GM12878 (cell line): ENCODE measurements at regions not wholly inside any gene's neighbourhood (a gene's known extent, or its start where the extent isn't known, plus 50 kb on each side); places are given as distances from the start of the nearest gene placed in this dataset.

ENCODE experiments used
- ATAC-seq: fragments of 200-7000 bp; cut with Tn5 transposase; 3 replicates; pipeline ENCODE4 v1.9.1; 2020; ENCODE audit warnings: mild to moderate bottlenecking, moderate library complexity
- BruUV-seq: library from RNA; stranded (reverse); fragments of 400-500 nt; replicated peaks from 2 replicates; lab custom pipeline; 2021; lab: Mats Ljungman, UMichigan
- CTCF ChIA-PET: fragments of 300-600 bp; sonication (Branson Sonifier 250); formaldehyde crosslinking; extraction: SDS; loops from one replicate; lab custom pipeline; 2021; ENCODE audit warnings: inconsistent platforms; lab: Yijun Ruan, JAX
- POLR2A ChIA-PET: fragments of 350-600 bp; formaldehyde crosslinking; extraction: SDS; loops from one replicate; lab custom pipeline; 2021; ENCODE audit warnings: inconsistent platforms; lab: Charles Lee
- RAD21 ChIA-PET: fragments of 300-600 bp; sonication (Branson Sonifier 250); formaldehyde crosslinking; loops from one replicate; lab custom pipeline; 2023; ENCODE audit warnings: antibody characterized with exemption; ENCODE audit not compliant: unreplicated experiment; lab: Charles Lee
- SMC1A ChIA-PET: fragments of 300-600 bp; sonication (Branson Sonifier 250); formaldehyde crosslinking; loops from one replicate; lab custom pipeline; 2023; ENCODE audit not compliant: unreplicated experiment, uncharacterized antibody; lab: Charles Lee
- DNase-seq: peaks from one replicate; pipeline ENCODE4 v3.0.0-alpha.2; 2011; ENCODE audit warnings: low read depth, low spot score
- FAIRE-seq: peaks from 3 replicates; lab custom pipeline; 2011; peaks lifted over from hg19 to GRCh38; lab: Jason Lieb, UNC
- H2AFZ ChIP-seq: 2 replicates; pipeline ENCODE4 v1.6.0; 2011; ENCODE audit warnings: low read depth, low read length, control low read depth; ENCODE audit not compliant: control insufficient read depth
- H3K27ac ChIP-seq: 2 replicates; pipeline ENCODE4 v1.5.1; 2011; ENCODE audit warnings: control low read depth; ENCODE audit not compliant: control insufficient read depth, insufficient read depth
- H3K27me3 ChIP-seq, 2 experiments: replicated peaks in 1 of 2; 2 replicates each; pipeline versions ENCODE4 v1.6.0 to v1.6.1; 2011; ENCODE audit warnings: low read length in 1 of 2; ENCODE audit not compliant: control insufficient read depth in 2 of 2, insufficient read depth in 2 of 2
- H3K36me3 ChIP-seq, 2 experiments: 2 replicates each; pipeline ENCODE4 v1.5.1; 2011; ENCODE audit warnings: low read length in 1 of 2; ENCODE audit not compliant: control insufficient read depth in 2 of 2, insufficient read depth in 2 of 2
- H3K4me1 ChIP-seq: 2 replicates; pipeline ENCODE4 v1.6.1; 2011; ENCODE audit warnings: mild to moderate bottlenecking, low read length, moderate library complexity, mixed read lengths; ENCODE audit not compliant: control insufficient read depth, insufficient read depth
- H3K4me2 ChIP-seq: 2 replicates; pipeline ENCODE4 v1.6.0; 2011; ENCODE audit warnings: control low read depth; ENCODE audit not compliant: control insufficient read depth, insufficient read depth
- H3K4me3 ChIP-seq: fragments of 200-600 bp; sonication (generic); 2 replicates; pipeline ENCODE4 v1.5.1; 2016
- H3K79me2 ChIP-seq: 2 replicates; pipeline ENCODE4 v1.6.0; 2011; ENCODE audit warnings: low read length; ENCODE audit not compliant: control insufficient read depth, insufficient read depth
- H3K9ac ChIP-seq: 2 replicates; pipeline ENCODE4 v1.8.0; 2011; ENCODE audit warnings: low read length, control low read depth, mixed read lengths; ENCODE audit not compliant: control insufficient read depth, insufficient read depth
- H3K9me3 ChIP-seq: replicated peaks from 3 replicates; pipeline ENCODE4 v1.5.1; 2011; ENCODE audit warnings: mild to moderate bottlenecking, low read length; ENCODE audit not compliant: control insufficient read depth, insufficient read depth
- H4K20me1 ChIP-seq: 2 replicates; pipeline ENCODE4 v1.6.0; 2011; ENCODE audit not compliant: control insufficient read depth, insufficient read depth
- MYC ChIP-seq: IDR thresholded peaks from 2 replicates; pipeline ENCODE4 v1.6.1; 2011; ENCODE audit warnings: mild to moderate bottlenecking, low read length, moderate library complexity, inconsistent platforms; ENCODE audit not compliant: insufficient read depth, insufficient replicate concordance, insufficient read length, severe bottlenecking
- POLR2AphosphoS5 ChIP-seq: IDR thresholded peaks from 2 replicates; pipeline ENCODE4 v1.6.1; 2011; ENCODE audit warnings: mild to moderate bottlenecking, low read length, inconsistent platforms
- REST ChIP-seq: IDR thresholded peaks from 2 replicates; pipeline ENCODE4 v1.6.1; 2012; ENCODE audit warnings: mild to moderate bottlenecking, low read depth, low read length
- RFX5 ChIP-seq: IDR thresholded peaks from 2 replicates; pipeline ENCODE4 v1.6.1; 2011; ENCODE audit warnings: low read depth, low read length, improper control_type of control experiment
- SPI1 ChIP-seq: IDR thresholded peaks from 2 replicates; pipeline ENCODE4 v1.6.1; 2011; ENCODE audit warnings: low read depth, mild to moderate bottlenecking, low read length, moderate library complexity, borderline replicate concordance; ENCODE audit not compliant: insufficient read depth
- STAT3 ChIP-seq: IDR thresholded peaks from 2 replicates; pipeline ENCODE4 v1.6.1; 2011; ENCODE audit warnings: low read depth, low read length, improper control_type of control experiment
- SUPT20H ChIP-seq: IDR thresholded peaks from 2 replicates; pipeline ENCODE4 v1.6.1; 2011; ENCODE audit warnings: low read depth, mild to moderate bottlenecking, low read length, moderate library complexity, borderline replicate concordance; ENCODE audit not compliant: control insufficient read depth
- YBX1 ChIP-seq: fragments of 450-650 bp; IDR thresholded peaks from 2 replicates; pipeline ENCODE4 v1.6.1; 2016; ENCODE audit warnings: antibody characterized with exemption
- ZNF384 ChIP-seq: IDR thresholded peaks from 2 replicates; pipeline ENCODE4 v1.6.1; 2012; ENCODE audit warnings: low read depth, mild to moderate bottlenecking, low read length, improper control_type of control experiment, borderline replicate concordance
- ZNF622 ChIP-seq: fragments of 450-650 bp; IDR thresholded peaks from 2 replicates; pipeline ENCODE4 v1.6.1; 2017; ENCODE audit warnings: mild to moderate bottlenecking, inconsistent platforms
- WGBS: methylation state at CpG from one replicate; pipeline ENCODE4 v1.1.6; 2016; ENCODE audit warnings: low lambda C conversion rate; ENCODE audit not compliant: insufficient replicate concordance, insufficient coverage; ENCODE audit errors: missing lambda C conversion rate; 5-methylcytosine and 5-hydroxymethylcytosine counted together
- in situ Hi-C: fragments of 300-500 bp; cut with MboI; formaldehyde crosslinking; loops from 9 replicates; pipeline ENCODE4 v1.14.3; 2018; ENCODE audit warnings: mixed read lengths
- intact Hi-C: fragments of 100-400 bp; cut with micrococcal nuclease; formaldehyde crosslinking; loops from one replicate; pipeline ENCODE4 v1.14.2; 2022; ENCODE audit not compliant: unreplicated experiment
- TF ChIP-seq, protein P1 (sequence below): fragments of 450-650 bp; IDR thresholded peaks from 2 replicates; pipeline ENCODE4 v1.6.1; 2017; ENCODE audit warnings: antibody characterized with exemption, mild to moderate bottlenecking, moderate library complexity
- TF ChIP-seq, protein P2 (sequence below): fragments of 450-650 bp; IDR thresholded peaks from 2 replicates; pipeline ENCODE4 v1.6.1; 2016; ENCODE audit warnings: mild to moderate bottlenecking, moderate library complexity, borderline replicate concordance
- TF ChIP-seq, protein P3 (sequence below): fragments of 450-650 bp; IDR thresholded peaks from 2 replicates; pipeline ENCODE4 v1.6.1; 2014; ENCODE audit warnings: mild to moderate bottlenecking

DNA sequence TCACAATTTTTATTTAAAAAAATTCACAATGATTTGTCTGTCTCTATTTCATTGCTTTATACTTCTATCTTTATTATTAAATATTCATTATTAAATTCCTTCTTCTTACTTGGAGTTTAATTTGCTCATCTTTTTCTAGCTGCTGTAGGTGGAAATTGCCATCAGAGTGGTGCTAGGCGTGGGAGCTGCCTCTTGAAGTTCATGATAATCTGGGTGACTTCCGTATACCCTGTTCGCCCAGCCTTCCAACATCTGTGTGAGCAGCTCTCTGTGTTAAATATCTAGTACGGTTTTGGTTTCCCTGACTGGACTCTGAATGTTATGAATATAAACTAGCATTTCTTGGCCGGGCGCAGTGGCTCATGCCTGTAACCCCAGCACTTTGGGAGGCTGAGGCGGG lies 84.0 kb upstream of the RPH3AL start:
- ChIA-PET RAD21 (no interaction called here), CTCF (interaction anchor here (0.5 kb wide), 1 partner anchor 86 kb away, joined by 3 read pairs; no protein-coding TSS in a partner anchor), SMC1A (interaction anchor here (1.6 kb wide), 1 partner anchor 21 kb away, joined by 5 read pairs; no protein-coding TSS in a partner anchor), POLR2A (no interaction called here)
- WGBS, result 75% methylated on average over 7 of the region's 7 CpGs
- Histone ChIP-seq H2AFZ (no peak overlapping the region), H3K9ac (no peak overlapping the region), H3K36me3 (no peaks in the 10 kb centered on the region), H3K4me1 (no peaks in the 10 kb centered on the region), H4K20me1 (no peaks in the 10 kb centered on the region), H3K9me3 (peaks cover 2% of the 10 kb centered on the region; the same call in 1 of the 3 replicates), H3K27me3 (no peaks in the 10 kb centered on the region), H3K27ac (no peak overlapping the region), H3K4me3 (no peak overlapping the region), H3K79me2 (no peaks in the 10 kb centered on the region), H3K4me2 (no peak overlapping the region)
- intact Hi-C loops, result no loop called here
- BruUV-seq, result no TSS peak
- FAIRE-seq (no peak), DNase-seq (no peak), ATAC-seq (no peak)
- in situ Hi-C loops, result no loop called here
- TF ChIP-seq, protein P1, sequence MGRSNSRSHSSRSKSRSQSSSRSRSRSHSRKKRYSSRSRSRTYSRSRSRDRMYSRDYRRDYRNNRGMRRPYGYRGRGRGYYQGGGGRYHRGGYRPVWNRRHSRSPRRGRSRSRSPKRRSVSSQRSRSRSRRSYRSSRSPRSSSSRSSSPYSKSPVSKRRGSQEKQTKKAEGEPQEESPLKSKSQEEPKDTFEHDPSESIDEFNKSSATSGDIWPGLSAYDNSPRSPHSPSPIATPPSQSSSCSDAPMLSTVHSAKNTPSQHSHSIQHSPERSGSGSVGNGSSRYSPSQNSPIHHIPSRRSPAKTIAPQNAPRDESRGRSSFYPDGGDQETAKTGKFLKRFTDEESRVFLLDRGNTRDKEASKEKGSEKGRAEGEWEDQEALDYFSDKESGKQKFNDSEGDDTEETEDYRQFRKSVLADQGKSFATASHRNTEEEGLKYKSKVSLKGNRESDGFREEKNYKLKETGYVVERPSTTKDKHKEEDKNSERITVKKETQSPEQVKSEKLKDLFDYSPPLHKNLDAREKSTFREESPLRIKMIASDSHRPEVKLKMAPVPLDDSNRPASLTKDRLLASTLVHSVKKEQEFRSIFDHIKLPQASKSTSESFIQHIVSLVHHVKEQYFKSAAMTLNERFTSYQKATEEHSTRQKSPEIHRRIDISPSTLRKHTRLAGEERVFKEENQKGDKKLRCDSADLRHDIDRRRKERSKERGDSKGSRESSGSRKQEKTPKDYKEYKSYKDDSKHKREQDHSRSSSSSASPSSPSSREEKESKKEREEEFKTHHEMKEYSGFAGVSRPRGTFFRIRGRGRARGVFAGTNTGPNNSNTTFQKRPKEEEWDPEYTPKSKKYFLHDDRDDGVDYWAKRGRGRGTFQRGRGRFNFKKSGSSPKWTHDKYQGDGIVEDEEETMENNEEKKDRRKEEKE, result no peak
- no peak for TF ChIP-seq YBX1
- no peak for TF ChIP-seq SPI1
- no peak for TF ChIP-seq MYC
- no peak for TF ChIP-seq STAT3
- TF ChIP-seq ZNF384, result no peak
- TF ChIP-seq ZNF622, result no peak
- no peak for TF ChIP-seq POLR2AphosphoS5
- no peak for TF ChIP-seq RFX5
- TF ChIP-seq SUPT20H, result no peak
- TF ChIP-seq, protein P2, sequence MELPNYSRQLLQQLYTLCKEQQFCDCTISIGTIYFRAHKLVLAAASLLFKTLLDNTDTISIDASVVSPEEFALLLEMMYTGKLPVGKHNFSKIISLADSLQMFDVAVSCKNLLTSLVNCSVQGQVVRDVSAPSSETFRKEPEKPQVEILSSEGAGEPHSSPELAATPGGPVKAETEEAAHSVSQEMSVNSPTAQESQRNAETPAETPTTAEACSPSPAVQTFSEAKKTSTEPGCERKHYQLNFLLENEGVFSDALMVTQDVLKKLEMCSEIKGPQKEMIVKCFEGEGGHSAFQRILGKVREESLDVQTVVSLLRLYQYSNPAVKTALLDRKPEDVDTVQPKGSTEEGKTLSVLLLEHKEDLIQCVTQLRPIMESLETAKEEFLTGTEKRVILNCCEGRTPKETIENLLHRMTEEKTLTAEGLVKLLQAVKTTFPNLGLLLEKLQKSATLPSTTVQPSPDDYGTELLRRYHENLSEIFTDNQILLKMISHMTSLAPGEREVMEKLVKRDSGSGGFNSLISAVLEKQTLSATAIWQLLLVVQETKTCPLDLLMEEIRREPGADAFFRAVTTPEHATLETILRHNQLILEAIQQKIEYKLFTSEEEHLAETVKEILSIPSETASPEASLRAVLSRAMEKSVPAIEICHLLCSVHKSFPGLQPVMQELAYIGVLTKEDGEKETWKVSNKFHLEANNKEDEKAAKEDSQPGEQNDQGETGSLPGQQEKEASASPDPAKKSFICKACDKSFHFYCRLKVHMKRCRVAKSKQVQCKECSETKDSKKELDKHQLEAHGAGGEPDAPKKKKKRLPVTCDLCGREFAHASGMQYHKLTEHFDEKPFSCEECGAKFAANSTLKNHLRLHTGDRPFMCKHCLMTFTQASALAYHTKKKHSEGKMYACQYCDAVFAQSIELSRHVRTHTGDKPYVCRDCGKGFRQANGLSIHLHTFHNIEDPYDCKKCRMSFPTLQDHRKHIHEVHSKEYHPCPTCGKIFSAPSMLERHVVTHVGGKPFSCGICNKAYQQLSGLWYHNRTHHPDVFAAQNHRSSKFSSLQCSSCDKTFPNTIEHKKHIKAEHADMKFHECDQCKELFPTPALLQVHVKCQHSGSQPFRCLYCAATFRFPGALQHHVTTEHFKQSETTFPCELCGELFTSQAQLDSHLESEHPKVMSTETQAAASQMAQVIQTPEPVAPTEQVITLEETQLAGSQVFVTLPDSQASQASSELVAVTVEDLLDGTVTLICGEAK, result no peak
- TF ChIP-seq REST, result no peak
- TF ChIP-seq, protein P3, sequence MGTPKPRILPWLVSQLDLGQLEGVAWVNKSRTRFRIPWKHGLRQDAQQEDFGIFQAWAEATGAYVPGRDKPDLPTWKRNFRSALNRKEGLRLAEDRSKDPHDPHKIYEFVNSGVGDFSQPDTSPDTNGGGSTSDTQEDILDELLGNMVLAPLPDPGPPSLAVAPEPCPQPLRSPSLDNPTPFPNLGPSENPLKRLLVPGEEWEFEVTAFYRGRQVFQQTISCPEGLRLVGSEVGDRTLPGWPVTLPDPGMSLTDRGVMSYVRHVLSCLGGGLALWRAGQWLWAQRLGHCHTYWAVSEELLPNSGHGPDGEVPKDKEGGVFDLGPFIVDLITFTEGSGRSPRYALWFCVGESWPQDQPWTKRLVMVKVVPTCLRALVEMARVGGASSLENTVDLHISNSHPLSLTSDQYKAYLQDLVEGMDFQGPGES, result no peak
